C4-2B (cell line): ENCODE measurements at regions not wholly inside any gene's neighbourhood (a gene's known extent, or its start where the extent isn't known, plus 50 kb on each side); places are given as distances from the start of the nearest gene placed in this dataset.
"Not testable (repeated sequence)": the region's sequence is repeated elsewhere in the genome, so short reads cannot be mapped to it uniquely, and the experiment has no call there.

Experiments used
- H3K27ac ChIP-seq: fragments of 450-650 bp; 2 replicates; pipeline ENCODE4 v1.5.1; 2017
- CTCF ChIP-seq: fragments of 450-650 bp; conservative IDR thresholded peaks from 2 replicates; pipeline ENCODE4 v1.5.1; 2017; ENCODE audit warnings: mild to moderate bottlenecking
- ZFX ChIP-seq: fragments of 450-650 bp; IDR thresholded peaks from 2 replicates; pipeline ENCODE4 v1.6.1; 2017

GRCh38 chr13:59277106-59277505 lies 886.6 kb downstream of the DIAPH3 start:
- H3K27ac ChIP-seq, result no peak overlapping the region
- TF ChIP-seq ZFX (no peak), CTCF (no peak)

GRCh38 chr13:59279028-59279427 lies 884.7 kb downstream of the DIAPH3 start:
- TF ChIP-seq CTCF (no peak), ZFX (no peak)
- H3K27ac ChIP-seq, result no peak overlapping the region

- H3K27ac ChIP-seq, result no peak overlapping the region
- TF ChIP-seq CTCF, result no peak
- TF ChIP-seq ZFX, result no peak
Measured at GRCh38 chr13:59279576-59279975, 884.2 kb downstream of the DIAPH3 start.

- no peak overlapping the region for H3K27ac ChIP-seq
- TF ChIP-seq CTCF, result no peak
- TF ChIP-seq ZFX, result no peak
Measured at GRCh38 chr13:59280297-59280696, 883.4 kb downstream of the DIAPH3 start.

GRCh38 chr13:59281453-59281852 lies 882.3 kb downstream of the DIAPH3 start:
- TF ChIP-seq CTCF, result no peak
- TF ChIP-seq ZFX, result no peak
- H3K27ac ChIP-seq, result no peak overlapping the region

- not testable (repeated sequence) for H3K27ac ChIP-seq
Measured at GRCh38 chr13:59292240-59292639, 871.5 kb downstream of the DIAPH3 start.

- H3K27ac ChIP-seq, result no peak overlapping the region
- no peak for TF ChIP-seq ZFX
- TF ChIP-seq CTCF, result no peak
Measured at GRCh38 chr13:59299584-59299983, 864.1 kb downstream of the DIAPH3 start.

- H3K27ac ChIP-seq, result no peak overlapping the region
Measured at GRCh38 chr13:59300355-59301173, 863.2 kb downstream of the DIAPH3 start.

More at GRCh38 chr13:59300355-59301173, 863.2 kb downstream of the DIAPH3 start:
- TF ChIP-seq ZFX, result no peak
- TF ChIP-seq CTCF, result no peak
